IPS DF 4.7 (cell line): ENCODE measurements at regions not wholly inside any gene's neighbourhood (a gene's known extent, or its start where the extent isn't known, plus 50 kb on each side); places are given as distances from the start of the nearest gene placed in this dataset.
"Not testable (repeated sequence)": the region's sequence is repeated elsewhere in the genome, so short reads cannot be mapped to it uniquely, and the experiment has no call there.

Source experiments
- DNase-seq: peaks from one replicate; pipeline ENCODE4 v3.0.0-alpha.2; 2013; ENCODE audit warnings: low spot score; ENCODE audit errors: extremely low read depth

DNA sequence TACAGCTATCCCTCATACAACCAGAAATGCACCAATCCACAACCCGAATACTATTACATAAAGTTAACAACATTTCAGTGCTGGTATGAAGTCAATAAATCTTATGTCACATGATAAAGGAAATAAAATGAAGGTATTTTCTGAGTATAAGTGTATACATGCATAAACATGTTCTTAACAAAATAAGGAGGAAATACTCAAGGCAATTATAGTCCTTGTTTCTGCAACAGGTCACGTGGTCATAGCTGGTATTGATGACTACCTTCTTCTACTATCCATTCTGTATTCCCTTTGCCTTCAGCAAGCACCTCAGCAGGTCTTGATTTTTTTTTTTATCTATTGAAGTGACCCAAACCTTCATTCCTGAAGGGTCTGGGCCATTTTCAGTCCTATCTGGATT is 675.6 kb downstream of the RPL10L start:
- DNase-seq: no peak

DNA sequence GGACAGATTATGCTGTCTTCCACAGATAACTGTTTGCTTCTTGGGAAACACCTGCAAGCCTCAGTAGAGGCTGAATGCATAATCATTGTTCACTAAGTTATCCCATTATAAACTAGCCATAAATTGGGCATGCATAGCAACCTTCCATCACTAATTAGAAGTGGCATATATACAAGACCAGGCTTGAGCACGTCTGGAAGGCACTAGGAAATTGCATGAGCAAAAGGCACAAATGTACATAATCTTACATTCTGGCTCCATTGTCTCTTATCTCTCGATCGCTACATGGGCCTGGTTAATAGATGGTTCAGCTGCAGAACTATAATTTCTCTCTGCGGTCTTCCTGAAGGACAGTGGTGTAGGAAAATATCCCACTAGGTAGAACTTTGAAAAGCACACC is 679.2 kb downstream of the RPL10L start:
- DNase-seq: no peak

DNA sequence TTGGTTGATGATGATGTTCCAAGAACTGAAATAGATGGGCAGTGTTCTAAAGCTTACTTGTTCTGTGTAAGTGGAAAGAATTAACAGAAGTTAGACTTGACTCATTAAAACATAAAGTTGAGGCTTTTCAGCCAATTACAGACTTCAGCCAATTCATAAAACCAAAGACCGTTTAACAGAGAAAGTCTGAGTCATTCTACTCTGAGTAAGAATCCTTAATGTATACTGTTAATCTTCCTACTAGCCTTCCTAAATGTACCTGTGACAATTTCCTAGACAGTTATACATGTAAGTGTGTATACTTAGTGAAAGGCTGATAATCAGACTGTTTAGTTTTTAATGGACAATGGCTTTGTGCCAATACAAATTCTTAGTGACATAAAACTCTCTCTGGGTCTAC is 681.0 kb downstream of the RPL10L start:
- DNase-seq: no peak

DNA sequence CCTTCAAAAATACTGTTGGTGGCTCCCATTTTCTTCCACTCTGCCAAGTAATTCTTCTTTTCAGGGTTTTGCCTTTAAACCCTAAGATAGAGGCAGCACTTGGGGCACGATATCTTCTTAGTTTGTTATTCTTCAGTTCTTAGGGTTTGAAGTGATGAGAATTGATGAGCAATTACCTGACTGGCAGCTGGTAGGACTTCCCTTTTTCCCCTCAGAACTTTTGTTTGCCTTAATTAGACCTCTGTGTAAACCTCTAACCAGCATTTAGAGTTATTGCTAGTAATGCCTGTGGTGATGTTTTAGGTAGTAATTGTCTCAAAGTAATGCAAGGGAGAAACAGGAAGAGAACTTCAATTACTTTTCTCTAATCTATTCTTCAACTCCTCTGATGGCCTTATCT is 683.5 kb downstream of the RPL10L start:
- no peak for DNase-seq

DNA sequence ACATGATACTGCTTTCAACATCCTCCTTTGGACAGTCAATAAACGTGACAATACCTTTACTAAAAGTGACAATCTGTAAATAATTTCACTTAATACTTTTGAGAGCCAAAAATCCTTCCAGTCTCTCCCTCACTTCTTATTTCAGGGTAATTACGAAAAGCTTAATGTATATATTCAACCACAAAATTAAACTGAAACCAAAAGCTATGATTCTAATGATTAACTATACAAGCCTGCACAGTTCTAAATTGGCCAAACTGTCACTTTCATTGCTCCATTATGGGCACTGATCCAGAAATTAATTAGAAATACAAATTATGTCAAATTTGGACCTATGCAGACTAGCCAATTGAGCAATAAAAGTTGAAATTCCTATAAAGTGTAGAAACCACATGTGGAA is 696.5 kb upstream of the MIS18BP1 start:
- DNase-seq: no peak

GRCh38 chr14:45947830-45948229 is 694.8 kb upstream of the MIS18BP1 start:
- DNase-seq: no peak

GRCh38 chr14:45946251-45946650 is 693.2 kb upstream of the MIS18BP1 start:
- no peak for DNase-seq

- no peak for DNase-seq
Measured at GRCh38 chr14:45940318-45940717, 687.3 kb upstream of the MIS18BP1 start.

- no peak for DNase-seq
Measured at GRCh38 chr14:45939572-45939971, 686.6 kb upstream of the MIS18BP1 start.

GRCh38 chr14:45919995-45920394 is 667.0 kb upstream of the MIS18BP1 start:
- not testable (repeated sequence) for DNase-seq

DNA sequence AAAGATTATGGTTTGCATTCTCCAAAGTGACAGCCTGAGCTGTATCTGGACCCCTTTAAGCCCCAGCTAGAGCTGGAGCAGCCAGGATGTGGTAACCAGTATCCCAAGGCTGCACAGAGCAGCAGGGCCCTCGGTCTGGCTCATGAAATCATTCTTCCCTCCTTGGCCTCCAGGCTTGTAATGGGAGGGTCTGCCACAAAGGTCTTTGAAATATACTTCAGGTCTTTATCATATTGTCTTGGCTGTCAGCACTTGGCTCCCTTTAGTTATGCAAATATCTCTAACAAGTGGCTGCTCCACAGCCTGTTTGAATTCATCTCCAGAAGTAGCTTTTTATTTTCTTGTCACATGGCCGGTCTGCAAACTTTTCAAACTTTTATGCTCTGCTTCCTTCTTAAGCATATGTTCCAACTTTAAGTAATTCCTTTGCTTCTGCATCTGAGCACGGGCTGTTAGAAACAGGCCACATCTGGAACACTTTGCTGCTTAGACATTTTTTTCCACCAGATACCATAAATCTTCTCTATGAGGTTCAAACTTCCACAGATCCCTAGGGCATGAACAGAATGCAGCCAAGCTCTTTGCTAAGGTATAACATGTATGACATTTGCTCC is 663.4 kb upstream of the MIS18BP1 start:
- DNase-seq: no peak

DNA sequence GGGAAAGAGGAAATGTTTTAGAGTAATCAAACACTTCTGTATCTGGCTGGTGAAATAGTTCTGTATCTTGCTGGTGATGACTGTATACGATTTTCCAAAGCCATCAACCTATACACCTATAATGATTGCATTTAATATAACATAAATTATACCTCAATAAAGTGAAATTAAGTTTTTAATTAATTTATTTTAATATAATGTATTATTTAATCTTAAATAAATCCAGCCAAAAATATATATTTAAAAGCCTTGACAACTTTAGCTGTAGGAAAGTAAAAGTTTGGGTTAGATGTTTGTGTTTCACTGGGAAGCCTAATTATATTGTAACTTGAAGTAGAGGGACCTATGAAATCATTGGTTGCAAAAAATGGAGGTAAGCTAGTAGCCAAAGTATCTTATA is 654.8 kb upstream of the MIS18BP1 start:
- no peak for DNase-seq

GRCh38 chr14:45906257-45906656 is 653.3 kb upstream of the MIS18BP1 start:
- no peak for DNase-seq

- DNase-seq: no peak
Measured at GRCh38 chr14:45905672-45906071, 652.7 kb upstream of the MIS18BP1 start.

GRCh38 chr14:45904314-45904713 is 651.3 kb upstream of the MIS18BP1 start:
- DNase-seq: no peak

GRCh38 chr14:45902241-45902640 is 649.2 kb upstream of the MIS18BP1 start:
- no peak for DNase-seq

GRCh38 chr14:45897439-45897838 is 644.4 kb upstream of the MIS18BP1 start:
- no peak for DNase-seq

- DNase-seq: no peak
Measured at GRCh38 chr14:45893127-45893526, 640.1 kb upstream of the MIS18BP1 start.

GRCh38 chr14:45891417-45892080 is 638.5 kb upstream of the MIS18BP1 start:
- DNase-seq: no peak

- not testable (repeated sequence) for DNase-seq
Measured at GRCh38 chr14:45888766-45889285, 635.8 kb upstream of the MIS18BP1 start.

DNA sequence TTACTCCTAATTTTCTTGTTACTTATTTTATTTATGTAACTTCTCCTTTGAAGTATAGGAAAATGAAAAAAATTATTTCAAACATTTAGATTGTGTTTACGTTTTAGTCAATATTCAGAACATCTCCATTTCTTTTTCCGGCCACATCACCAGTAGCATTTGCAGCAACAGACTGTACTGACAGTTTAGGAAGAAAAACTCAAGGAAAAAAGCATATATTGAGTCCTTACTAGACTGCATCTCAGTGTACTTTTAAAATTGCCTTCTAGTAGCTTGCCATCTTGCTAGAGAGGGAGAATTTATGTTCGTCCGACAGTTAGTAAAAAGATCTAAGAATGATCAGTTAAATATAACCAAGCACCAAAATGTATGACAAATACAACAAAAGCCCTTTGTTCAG is 625.0 kb upstream of the MIS18BP1 start:
- DNase-seq: no peak

DNA sequence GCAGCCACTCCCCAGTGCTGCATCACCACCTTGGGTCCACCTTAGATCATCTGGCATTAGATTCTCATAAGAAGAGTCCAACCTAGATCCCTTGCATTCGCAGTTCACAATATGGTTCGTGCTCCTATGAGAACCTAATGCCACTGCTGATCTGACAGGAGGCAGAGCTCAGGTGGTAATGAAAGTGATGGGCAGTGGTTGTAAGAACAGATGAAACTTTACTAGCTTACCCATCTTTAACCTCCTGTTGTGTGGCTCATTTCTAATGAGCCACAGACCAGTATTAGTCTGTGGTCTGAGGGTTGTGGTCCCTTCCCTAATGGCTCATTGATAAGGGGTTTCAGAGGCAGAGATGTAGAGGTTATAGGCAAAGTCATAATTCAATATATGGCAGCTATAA is 615.9 kb upstream of the MIS18BP1 start:
- no peak for DNase-seq

GRCh38 chr14:45868377-45868776 is 615.4 kb upstream of the MIS18BP1 start:
- no peak for DNase-seq
